Pancreas (tissue), 10 donors: ENCODE measurements at regions not wholly inside any gene's neighbourhood (a gene's known extent, or its start where the extent isn't known, plus 50 kb on each side); places are given as distances from the start of the nearest gene placed in this dataset.

Source experiments
- ATAC-seq, 4 donors: fragments of 200-7000 bp; cut with Tn5 transposase; one replicate each; pipeline versions ENCODE4 v1.8.0 to v1.9.1; 2020; ENCODE audit warnings: mild to moderate bottlenecking in 4 of 4, moderate library complexity in 4 of 4
- DNase-seq, 6 donors: peaks; one replicate each; pipeline ENCODE4 v3.0.0-alpha.2; 2020
- FAIRE-seq: peaks from 2 replicates; lab custom pipeline; 2012; peaks lifted over from hg19 to GRCh38; lab: Jason Lieb, UNC
- H3K27ac ChIP-seq, 4 donors: fragments of 200-600 bp; sonication (generic); 1 replicate in 3 of 4; 2 replicates in 1 of 4; pipeline versions ENCODE4 v1.5.0 to v1.8.0; 2020
- H3K27me3 ChIP-seq, 4 donors: fragments of 200-600 bp; one replicate each; pipeline ENCODE4 v1.8.0; 2021
- H3K36me3 ChIP-seq, 3 donors: fragments of 200-600 bp; sonication (generic) in 1 of 3; one replicate each; pipeline versions ENCODE4 v1.5.0 to v1.8.0; 2020 to 2021
- H3K4me1 ChIP-seq, 3 donors: fragments of 200-600 bp; one replicate each; pipeline ENCODE4 v1.8.0; 2021
- H3K4me3 ChIP-seq, 4 donors: fragments of 200-600 bp; sonication (generic) in 2 of 4; one replicate each; pipeline versions ENCODE4 v1.5.0 to v1.8.0; 2020 to 2021
- H3K9me3 ChIP-seq, 4 donors: fragments of 200-600 bp; one replicate each; pipeline ENCODE4 v1.8.0; 2021
- CTCF ChIP-seq, 4 donors: fragments of 200-600 bp; sonication (generic) in 3 of 4; IDR thresholded peaks; one replicate each; pipeline versions ENCODE4 v1.5.0 to v1.8.0; 2021; ENCODE audit warnings: antibody characterized with exemption in 4 of 4
- WGBS, 2 donors: extraction: QIAGEN DNeasy Blood & Tissue Kit; methylation state at CpG; one replicate each; pipeline ENCODE4 v1.1.7; 2013; 5-methylcytosine and 5-hydroxymethylcytosine counted together
- intact Hi-C, 3 donors: fragments of 100-400 bp; cut with DNase I; formaldehyde crosslinking; loops; one replicate each; pipeline versions ENCODE4 v1.11.1 to v1.14.2; 2022
- donor health status: healthy with polysubstance abuse.
- donor health status: DM: no; HTN: no; CAD: no; lungs with moderate emphysema.
- donor health status: DM: no; HTN: no; CAD: no.
- donor health status: control.
- donor health status: control.
- donor health status: Bipolar disorder and iron deficiency.
- donor health status: DM: yes; HTN: yes; CAD: no.
- donor health status: DM: no; HTN: no; CAD: no.
- donor health status: DM: no; HTN: no; CAD: no.
- donor health status: DM: yes; HTN: yes; CAD: no.

GRCh38 chr13:74647211-74647610 lies 513.0 kb upstream of the KLF12 start:
- FAIRE-seq (no peak), ATAC-seq (no peak), DNase-seq (no peak)
- Histone ChIP-seq H3K36me3 (no peaks in the 10 kb centered on the region), H3K4me1 (no peaks in the 10 kb centered on the region), H3K27me3 (no peaks in the 10 kb centered on the region), H3K9me3 (no peaks in the 10 kb centered on the region), H3K4me3 (no peak overlapping the region), H3K27ac (no peak overlapping the region)
- TF ChIP-seq CTCF (IDR thresholded peaks at IDR 0.05) = no peak
- intact Hi-C loops = no loop called here
- WGBS, 2 donors = 77 to 87% methylated on average over 2 of the region's 2 CpGs

GRCh38 chr13:74646091-74646490 lies 511.9 kb upstream of the KLF12 start:
- Histone ChIP-seq H3K36me3 (no peaks in the 10 kb centered on the region), H3K4me3 (no peak overlapping the region), H3K9me3 (no peaks in the 10 kb centered on the region), H3K27ac (no peak overlapping the region), H3K27me3 (no peaks in the 10 kb centered on the region), H3K4me1 (no peaks in the 10 kb centered on the region)
- TF ChIP-seq CTCF (IDR thresholded peaks at IDR 0.05) = no peak
- no peak for FAIRE-seq
- no peak for DNase-seq
- intact Hi-C loops = no loop called here
- 69 to 71% methylated on average over 3 of the region's 3 CpGs for WGBS, 2 donors
- no peak for ATAC-seq

- intact Hi-C loops = no loop called here
- no peaks in the 10 kb centered on the region for H3K27me3 ChIP-seq
- H3K36me3 ChIP-seq = no peaks in the 10 kb centered on the region
- ATAC-seq (no peak), FAIRE-seq (no peak), DNase-seq (no peak)
- H3K4me3 ChIP-seq = no peak overlapping the region
- TF ChIP-seq CTCF (IDR thresholded peaks at IDR 0.05) = no peak
- no peak overlapping the region for H3K27ac ChIP-seq
- no peaks in the 10 kb centered on the region for H3K9me3 ChIP-seq
- no peaks in the 10 kb centered on the region for H3K4me1 ChIP-seq
Measured at GRCh38 chr13:74645586-74645985, 511.4 kb upstream of the KLF12 start.

- H3K4me3 ChIP-seq = no peak overlapping the region
- H3K27ac ChIP-seq = no peak overlapping the region
- ATAC-seq (no peak), DNase-seq (no peak), FAIRE-seq (no peak)
- WGBS, 2 donors = 50 to 73% methylated on average over 1 of the region's 1 CpG
- no peaks in the 10 kb centered on the region for H3K4me1 ChIP-seq
- intact Hi-C loops = no loop called here
- no peaks in the 10 kb centered on the region for H3K9me3 ChIP-seq
- no peaks in the 10 kb centered on the region for H3K36me3 ChIP-seq
- H3K27me3 ChIP-seq = no peaks in the 10 kb centered on the region
- TF ChIP-seq CTCF (IDR thresholded peaks at IDR 0.05) = no peak
Measured at GRCh38 chr13:74644229-74644628, 510.0 kb upstream of the KLF12 start.

GRCh38 chr13:74641586-74641985 lies 507.4 kb upstream of the KLF12 start:
- no peak for ATAC-seq
- no peaks in the 10 kb centered on the region for H3K36me3 ChIP-seq
- H3K4me1 ChIP-seq = no peaks in the 10 kb centered on the region
- H3K4me3 ChIP-seq = no peak overlapping the region
- no peak overlapping the region for H3K27ac ChIP-seq
- no peaks in the 10 kb centered on the region for H3K27me3 ChIP-seq
- DNase-seq = no peak
- TF ChIP-seq CTCF (IDR thresholded peaks at IDR 0.05) = no peak
- no peaks in the 10 kb centered on the region for H3K9me3 ChIP-seq
- no peak for FAIRE-seq
- WGBS, 2 donors = 57 to 65% methylated on average over 4 of the region's 4 CpGs
- intact Hi-C loops = no loop called here
